Coronary artery (tissue), 2 donors: ENCODE measurements at regions not wholly inside any gene's neighbourhood (a gene's known extent, or its start where the extent isn't known, plus 50 kb on each side); places are given as distances from the start of the nearest gene placed in this dataset.

Experiments
- DNase-seq: peaks from one replicate; pipeline ENCODE4 v3.0.0-alpha.2; 2017; ENCODE audit warnings: low spot score
- H3K27ac ChIP-seq, 2 donors: fragments of 200-600 bp; sonication (generic); one replicate each; pipeline ENCODE4 v1.5.1; 2016 to 2019
- H3K4me3 ChIP-seq: fragments of 200-600 bp; sonication (generic); 2 replicates; pipeline ENCODE4 v1.5.1; 2016; ENCODE audit warnings: mild to moderate bottlenecking, moderate library complexity
- CTCF ChIP-seq: fragments of 200-600 bp; sonication (generic); IDR thresholded peaks from one replicate; pipeline ENCODE4 v1.5.1; 2019; ENCODE audit warnings: antibody characterized with exemption

- no peak for TF ChIP-seq CTCF
- no peak overlapping the region for H3K27ac ChIP-seq
- no peak for DNase-seq
- no peak overlapping the region for H3K4me3 ChIP-seq
Measured at GRCh38 chr5:66520854-66521253, 75.3 kb upstream of the MAST4 start.

- DNase-seq = no peak
- Histone ChIP-seq H3K27ac (no peak overlapping the region), H3K4me3 (no peak overlapping the region)
- no peak for TF ChIP-seq CTCF
Measured at GRCh38 chr5:66527478-66528035, 68.6 kb upstream of the MAST4 start.

- H3K27ac ChIP-seq = no peak overlapping the region
- no peak for TF ChIP-seq CTCF
- H3K4me3 ChIP-seq = no peak overlapping the region
- DNase-seq = no peak
Measured at GRCh38 chr5:66529182-66529581, 67.0 kb upstream of the MAST4 start.

- no peak overlapping the region for H3K27ac ChIP-seq
- DNase-seq = no peak
- TF ChIP-seq CTCF = no peak
- no peak overlapping the region for H3K4me3 ChIP-seq
Measured at GRCh38 chr5:66529704-66530103, 66.5 kb upstream of the MAST4 start.

GRCh38 chr5:66538126-66538525 is 58.1 kb upstream of the MAST4 start:
- TF ChIP-seq CTCF = no peak
- no peak for DNase-seq
- Histone ChIP-seq H3K4me3 (no peak overlapping the region), H3K27ac (no peak overlapping the region)

- Histone ChIP-seq H3K27ac (no peak overlapping the region), H3K4me3 (no peak overlapping the region)
- TF ChIP-seq CTCF = no peak
- no peak for DNase-seq
Measured at GRCh38 chr5:66538531-66538930, 57.7 kb upstream of the MAST4 start.

- Histone ChIP-seq H3K27ac (no peak overlapping the region), H3K4me3 (no peak overlapping the region)
- DNase-seq = no peak
- no peak for TF ChIP-seq CTCF
Measured at GRCh38 chr5:66540078-66540477, 56.1 kb upstream of the MAST4 start.
